Effector memory CD4-positive, alpha-beta T cell (primary cell): ENCODE measurements at regions not wholly inside any gene's neighbourhood (a gene's known extent, or its start where the extent isn't known, plus 50 kb on each side); places are given as distances from the start of the nearest gene placed in this dataset.

ENCODE experiments used
- DNase-seq, 3 donors: peaks; one replicate each; pipeline ENCODE4 v3.0.0-alpha.2; 2020
- H3K27ac ChIP-seq: 2 replicates; pipeline ENCODE4 v1.7.0; 2013; ENCODE audit warnings: mild to moderate bottlenecking, low read length, moderate library complexity; ENCODE audit not compliant: insufficient read depth, poor library complexity, severe bottlenecking
- H3K27me3 ChIP-seq: replicated peaks from 2 replicates; pipeline ENCODE4 v1.7.0; 2013; ENCODE audit warnings: mild to moderate bottlenecking, low read length; ENCODE audit not compliant: insufficient read depth, control insufficient read depth, poor library complexity, severe bottlenecking
- H3K36me3 ChIP-seq: 2 replicates; pipeline ENCODE4 v1.7.0; 2013; ENCODE audit warnings: mild to moderate bottlenecking, low read length, moderate library complexity; ENCODE audit not compliant: control insufficient read depth, insufficient read depth
- H3K4me1 ChIP-seq: 2 replicates; pipeline ENCODE4 v1.7.0; 2013; ENCODE audit warnings: low read length, mild to moderate bottlenecking; ENCODE audit not compliant: control insufficient read depth, insufficient read depth, poor library complexity, severe bottlenecking
- H3K4me3 ChIP-seq: 2 replicates; pipeline ENCODE4 v1.7.0; 2013; ENCODE audit warnings: low read length, low read depth, mild to moderate bottlenecking; ENCODE audit not compliant: insufficient read depth, poor library complexity, severe bottlenecking
- H3K9me3 ChIP-seq: 2 replicates; pipeline ENCODE4 v1.7.0; 2013; ENCODE audit warnings: mild to moderate bottlenecking, low read length, moderate library complexity; ENCODE audit not compliant: control insufficient read depth

- Histone ChIP-seq H3K4me3 (no peak overlapping the region), H3K4me1 (no peaks in the 10 kb centered on the region), H3K27me3 (no peaks in the 10 kb centered on the region), H3K36me3 (no peaks in the 10 kb centered on the region), H3K27ac (no peak overlapping the region), H3K9me3 (no peaks in the 10 kb centered on the region)
- DNase-seq, result no peak
Observed at GRCh38 chr2:133712369-133712768, 144.1 kb upstream of the NCKAP5 start.

DNA sequence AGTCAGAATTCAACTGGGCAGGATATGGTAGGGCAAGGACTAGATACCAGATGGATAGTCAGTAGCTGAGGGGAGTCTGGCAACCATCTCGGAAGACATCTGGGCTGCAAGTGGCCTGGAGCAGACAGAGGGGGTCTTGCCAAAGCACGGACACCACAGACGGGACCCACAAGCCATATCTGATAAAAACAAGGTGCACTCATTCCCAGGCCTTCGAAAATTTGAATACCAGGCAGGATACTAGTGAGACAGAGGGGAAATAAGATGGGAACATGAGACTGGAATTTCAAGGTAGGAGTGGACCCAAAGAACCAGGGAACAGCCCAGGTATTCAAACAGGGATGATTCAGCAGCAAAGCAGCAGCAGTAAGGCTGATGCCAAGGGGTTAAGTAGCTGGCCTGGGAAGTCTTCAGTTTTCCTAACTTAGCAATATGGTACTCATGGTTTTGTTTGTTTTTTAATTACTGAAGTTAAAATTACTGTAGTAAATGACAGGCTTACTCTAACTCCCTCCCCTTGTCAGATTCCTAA, 144.9 kb upstream of the NCKAP5 start:
- no peaks in the 10 kb centered on the region for H3K36me3 ChIP-seq
- no peak overlapping the region for H3K27ac ChIP-seq
- no peaks in the 10 kb centered on the region for H3K27me3 ChIP-seq
- H3K4me1 ChIP-seq, result no peaks in the 10 kb centered on the region
- H3K4me3 ChIP-seq, result no peak overlapping the region
- no peak for DNase-seq
- H3K9me3 ChIP-seq, result no peaks in the 10 kb centered on the region

DNA sequence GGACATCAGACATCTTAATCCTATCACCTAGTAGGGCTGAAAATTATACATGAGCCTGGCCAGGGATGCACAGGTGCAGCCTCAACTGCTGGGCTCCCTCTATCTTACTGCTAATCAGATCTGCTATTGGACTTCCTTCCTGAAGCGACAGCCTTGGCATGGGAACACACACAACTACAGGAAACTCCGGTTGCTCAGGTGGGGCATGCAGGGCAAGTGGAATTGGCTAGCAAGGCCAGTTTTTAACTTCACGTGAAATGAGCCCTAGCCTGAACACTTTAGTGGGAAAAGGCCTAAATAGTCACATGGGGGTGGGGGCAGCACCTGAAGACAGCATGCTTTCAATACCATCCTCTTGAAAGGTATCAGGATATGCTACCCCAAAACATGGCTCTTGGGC, 147.9 kb upstream of the NCKAP5 start:
- no peaks in the 10 kb centered on the region for H3K36me3 ChIP-seq
- DNase-seq, result no peak
- H3K4me1 ChIP-seq, result no peaks in the 10 kb centered on the region
- H3K27ac ChIP-seq, result no peak overlapping the region
- H3K9me3 ChIP-seq, result no peaks in the 10 kb centered on the region
- H3K4me3 ChIP-seq, result no peak overlapping the region
- H3K27me3 ChIP-seq, result no peaks in the 10 kb centered on the region

DNA sequence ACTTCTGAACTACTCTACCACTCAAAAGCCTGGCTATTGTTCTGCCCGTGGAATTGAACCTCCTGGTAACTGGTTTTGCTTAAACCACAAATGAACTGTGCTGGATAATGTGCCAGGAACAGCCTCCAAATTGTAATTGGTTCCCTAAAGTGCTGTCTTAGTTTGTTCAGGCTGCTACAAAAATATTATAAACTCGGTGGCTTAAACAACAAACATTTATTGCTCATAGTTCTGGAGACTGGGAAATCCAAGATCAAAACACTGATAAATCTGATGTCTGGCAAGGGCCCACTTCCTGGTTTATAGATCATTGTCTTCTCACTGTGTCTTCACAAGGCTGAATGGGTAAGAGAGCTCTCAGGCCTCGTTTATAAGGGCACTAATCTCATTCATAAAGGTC, 149.2 kb upstream of the NCKAP5 start:
- Histone ChIP-seq H3K36me3 (no peaks in the 10 kb centered on the region), H3K4me1 (no peaks in the 10 kb centered on the region), H3K9me3 (no peaks in the 10 kb centered on the region), H3K4me3 (no peak overlapping the region), H3K27ac (no peak overlapping the region), H3K27me3 (no peaks in the 10 kb centered on the region)
- DNase-seq, result no peak

- H3K9me3 ChIP-seq, result no peaks in the 10 kb centered on the region
- H3K27ac ChIP-seq, result no peak overlapping the region
- no peaks in the 10 kb centered on the region for H3K36me3 ChIP-seq
- H3K4me1 ChIP-seq, result no peaks in the 10 kb centered on the region
- no peak overlapping the region for H3K4me3 ChIP-seq
- no peak for DNase-seq
- H3K27me3 ChIP-seq, result no peaks in the 10 kb centered on the region
Observed at GRCh38 chr2:133718688-133719201, 150.5 kb upstream of the NCKAP5 start.

GRCh38 chr2:133720429-133720828, 152.2 kb upstream of the NCKAP5 start:
- Histone ChIP-seq H3K4me3 (no peak overlapping the region), H3K27ac (no peak overlapping the region), H3K36me3 (no peaks in the 10 kb centered on the region), H3K9me3 (no peaks in the 10 kb centered on the region), H3K27me3 (no peaks in the 10 kb centered on the region), H3K4me1 (no peaks in the 10 kb centered on the region)
- no peak for DNase-seq

DNA sequence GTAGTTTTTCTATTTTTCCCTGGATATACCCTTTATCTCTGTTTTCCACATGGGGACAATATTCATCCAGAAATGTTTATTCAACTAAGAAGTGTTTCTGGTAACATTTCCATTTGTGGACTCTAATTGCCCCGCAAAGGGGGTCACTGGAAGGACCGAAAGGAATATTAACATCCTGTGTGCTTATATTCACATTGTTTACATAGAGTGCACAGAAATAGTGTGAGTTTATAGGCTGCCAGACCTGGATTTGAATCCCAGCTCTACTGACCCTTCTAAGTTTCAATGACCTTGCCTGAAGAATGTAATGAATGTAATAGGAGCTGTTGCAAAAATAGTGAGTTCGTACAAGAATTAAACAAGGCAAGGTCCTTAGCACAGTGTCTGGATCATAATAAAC, 152.9 kb upstream of the NCKAP5 start:
- Histone ChIP-seq H3K27me3 (no peaks in the 10 kb centered on the region), H3K4me1 (no peaks in the 10 kb centered on the region), H3K9me3 (no peaks in the 10 kb centered on the region), H3K27ac (no peak overlapping the region), H3K36me3 (no peaks in the 10 kb centered on the region), H3K4me3 (no peak overlapping the region)
- no peak for DNase-seq

- no peaks in the 10 kb centered on the region for H3K4me1 ChIP-seq
- H3K27me3 ChIP-seq, result no peaks in the 10 kb centered on the region
- no peak for DNase-seq
- H3K36me3 ChIP-seq, result no peaks in the 10 kb centered on the region
- no peak overlapping the region for H3K27ac ChIP-seq
- H3K9me3 ChIP-seq, result no peaks in the 10 kb centered on the region
- no peak overlapping the region for H3K4me3 ChIP-seq
Observed at GRCh38 chr2:133723133-133723532, 154.9 kb upstream of the NCKAP5 start.

- no peaks in the 10 kb centered on the region for H3K27me3 ChIP-seq
- no peak for DNase-seq
Observed at GRCh38 chr2:133726973-133727372, 158.7 kb upstream of the NCKAP5 start.

DNA sequence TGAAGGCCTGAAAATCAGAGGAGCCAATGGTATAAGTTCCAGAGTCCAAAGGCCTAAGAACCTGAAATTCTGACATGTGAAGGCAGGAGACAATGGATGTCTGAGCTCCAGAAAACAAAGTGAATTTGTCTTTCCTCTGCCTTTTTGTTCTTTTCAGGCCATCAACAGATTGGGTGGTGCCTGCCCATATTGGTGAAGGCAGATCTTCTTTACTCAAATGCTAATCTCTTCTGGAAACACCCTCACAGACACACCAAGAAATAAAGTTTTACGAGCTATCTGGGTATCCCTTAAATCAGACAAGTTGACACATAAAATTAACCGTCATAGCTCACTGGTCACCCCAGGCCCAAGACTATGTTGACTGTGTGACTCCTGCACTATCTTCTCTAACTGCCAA, 163.8 kb upstream of the NCKAP5 start:
- Histone ChIP-seq H3K27me3 (no peaks in the 10 kb centered on the region), H3K27ac (no peak overlapping the region), H3K4me1 (no peaks in the 10 kb centered on the region), H3K36me3 (no peaks in the 10 kb centered on the region), H3K9me3 (no peaks in the 10 kb centered on the region), H3K4me3 (no peak overlapping the region)
- DNase-seq, result no peak

More at GRCh38 chr2:133726973-133727372, 158.7 kb upstream of the NCKAP5 start:
- H3K4me3 ChIP-seq, result no peak overlapping the region
- H3K27ac ChIP-seq, result no peak overlapping the region
- H3K4me1 ChIP-seq, result no peaks in the 10 kb centered on the region
- no peaks in the 10 kb centered on the region for H3K9me3 ChIP-seq
- H3K36me3 ChIP-seq, result no peaks in the 10 kb centered on the region
